GM19397 (cell line): ENCODE measurements at regions not wholly inside any gene's neighbourhood (a gene's known extent, or its start where the extent isn't known, plus 50 kb on each side); places are given as distances from the start of the nearest gene placed in this dataset.
A peak's percentile ranks its signal among the peaks of the same experiment; 100 is the strongest.
"Not testable (repeated sequence)": the region's sequence is repeated elsewhere in the genome, so short reads cannot be mapped to it uniquely, and the experiment has no call there.

ENCODE experiments used
- ATAC-seq: cut with Tn5 transposase; IDR thresholded peaks from one replicate; pipeline ENCODE4 v1.9.1; 2021; ENCODE audit warnings: mild to moderate bottlenecking, moderate library complexity; ENCODE audit not compliant: unreplicated experiment

GRCh38 chr2:47728551-47728950 is 54.4 kb upstream of the MSH6 start:
- ATAC-seq: no peak

DNA sequence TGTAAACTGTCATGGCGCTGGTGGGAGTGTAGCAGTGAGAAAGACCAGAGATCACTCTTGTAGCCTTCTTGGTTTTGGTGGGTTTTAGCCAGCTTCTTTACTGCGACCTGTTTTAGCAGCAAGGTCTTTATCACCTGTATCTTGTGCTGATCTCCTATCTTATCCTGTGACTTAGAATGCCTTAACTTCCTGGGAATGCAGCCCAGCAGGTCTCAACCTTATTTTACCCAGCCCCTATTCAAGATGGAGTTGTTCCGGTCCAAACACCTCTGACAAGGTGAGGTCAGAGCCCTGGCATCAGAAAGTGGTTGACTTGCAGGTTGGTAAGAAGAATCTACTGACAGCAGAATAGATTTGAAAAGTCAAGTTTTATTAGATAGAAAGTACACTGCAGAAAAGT is 55.0 kb upstream of the MSH6 start:
- ATAC-seq: no peak

DNA sequence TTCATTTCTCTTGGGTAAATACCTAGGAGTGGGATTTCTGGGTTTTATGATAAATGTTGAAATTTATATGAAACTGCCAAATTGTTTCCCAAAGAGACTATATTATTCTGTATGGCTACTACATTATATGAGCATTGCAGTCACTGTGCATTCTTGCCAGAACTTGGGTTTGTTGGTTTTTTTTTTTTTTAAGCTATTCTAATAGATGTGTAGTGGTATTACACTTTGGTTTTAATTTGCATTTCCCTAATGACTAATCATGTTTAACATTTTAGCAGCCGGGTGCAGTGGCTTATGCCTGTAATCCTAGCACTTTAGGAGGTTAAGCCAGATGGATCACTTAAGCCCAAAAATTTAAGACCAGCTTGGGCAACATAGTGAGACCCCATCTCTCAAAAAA is 56.0 kb upstream of the MSH6 start:
- ATAC-seq: not testable (repeated sequence)

GRCh38 chr2:47725808-47726207 is 57.1 kb upstream of the MSH6 start:
- ATAC-seq: no peak

GRCh38 chr2:47724221-47724981 is 58.5 kb upstream of the MSH6 start:
- peak; percentile 89 for ATAC-seq

DNA sequence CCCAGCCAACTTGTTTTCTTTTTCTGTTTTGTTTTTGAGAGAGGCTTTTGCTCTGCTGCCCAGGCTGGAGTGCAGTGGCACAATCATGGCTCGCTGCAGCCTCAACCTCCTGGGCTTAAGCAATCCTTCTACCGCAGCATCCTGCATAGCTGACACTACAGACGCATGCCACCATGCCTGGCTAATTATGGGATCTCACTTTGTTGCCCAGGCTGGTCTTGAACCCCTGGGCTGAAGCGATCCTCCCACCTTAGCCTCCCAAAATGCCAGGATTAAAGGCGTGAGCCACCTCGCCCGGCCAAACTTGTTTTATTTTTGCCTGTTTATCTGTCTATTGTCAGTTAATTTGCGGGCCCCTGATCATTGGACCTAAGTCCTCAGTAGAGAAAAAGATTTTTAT is 61.6 kb upstream of the MSH6 start:
- ATAC-seq: no peak

DNA sequence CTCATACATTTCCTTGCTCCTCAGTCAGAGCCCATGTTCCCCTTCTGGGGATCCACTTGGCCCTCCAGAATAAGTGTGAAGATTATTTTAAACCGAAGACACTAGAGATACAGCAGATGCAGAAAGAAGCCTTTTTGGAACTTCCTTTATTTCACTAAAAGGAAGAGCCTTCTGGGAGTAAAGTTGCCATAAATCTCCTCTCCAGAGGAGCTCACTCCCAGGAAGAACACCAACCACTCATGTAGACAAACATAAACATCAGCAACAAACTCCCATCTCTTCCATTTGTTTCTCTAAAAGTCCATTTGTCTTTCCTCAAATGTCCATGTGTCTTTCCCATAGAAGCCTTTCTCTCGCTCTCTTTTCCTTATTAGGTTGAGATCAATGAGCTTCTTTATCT is 62.4 kb upstream of the MSH6 start:
- ATAC-seq: no peak

DNA sequence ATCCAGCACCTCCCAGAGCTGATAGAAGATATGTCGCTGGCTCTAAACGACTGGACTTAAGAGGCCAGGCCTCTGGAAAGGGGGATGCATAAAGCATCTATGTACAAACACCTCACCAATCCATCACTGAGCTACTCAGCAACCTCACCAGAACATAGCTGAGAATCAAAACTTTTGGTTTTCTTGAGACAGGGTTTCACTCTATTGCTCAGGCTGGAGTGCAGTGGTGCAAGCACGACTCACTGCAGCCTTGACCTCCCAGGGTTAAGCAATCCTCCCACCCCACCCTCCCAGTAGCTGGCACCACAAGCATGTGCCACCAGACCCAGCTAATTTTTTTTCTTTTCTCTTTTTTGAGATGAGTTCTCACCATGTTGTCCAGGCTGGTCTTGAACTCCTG is 62.9 kb upstream of the MSH6 start:
- no peak for ATAC-seq

DNA sequence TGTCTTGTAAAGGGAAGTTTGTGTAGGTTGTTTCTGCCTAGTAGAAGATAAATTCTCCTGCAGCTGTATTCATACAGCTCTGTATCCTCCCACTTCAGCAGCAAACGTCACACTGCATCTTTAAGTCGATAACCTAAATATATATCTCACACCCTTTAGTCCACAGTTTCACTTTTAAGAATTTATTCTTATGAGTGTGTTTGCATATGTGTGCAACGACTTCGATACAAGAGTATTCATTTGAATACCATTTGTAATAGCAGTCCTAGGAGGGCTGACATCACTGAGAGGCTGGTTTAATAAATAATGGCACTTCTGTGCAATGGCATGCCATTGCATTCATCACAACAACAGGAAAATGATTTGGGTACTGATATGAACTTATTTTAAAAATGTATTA is 63.8 kb upstream of the MSH6 start:
- ATAC-seq: peak; percentile 66

GRCh38 chr2:47716307-47716706 is 66.6 kb upstream of the MSH6 start:
- ATAC-seq: not testable (repeated sequence)

GRCh38 chr2:47715552-47715951 is 67.4 kb upstream of the MSH6 start:
- no peak for ATAC-seq

DNA sequence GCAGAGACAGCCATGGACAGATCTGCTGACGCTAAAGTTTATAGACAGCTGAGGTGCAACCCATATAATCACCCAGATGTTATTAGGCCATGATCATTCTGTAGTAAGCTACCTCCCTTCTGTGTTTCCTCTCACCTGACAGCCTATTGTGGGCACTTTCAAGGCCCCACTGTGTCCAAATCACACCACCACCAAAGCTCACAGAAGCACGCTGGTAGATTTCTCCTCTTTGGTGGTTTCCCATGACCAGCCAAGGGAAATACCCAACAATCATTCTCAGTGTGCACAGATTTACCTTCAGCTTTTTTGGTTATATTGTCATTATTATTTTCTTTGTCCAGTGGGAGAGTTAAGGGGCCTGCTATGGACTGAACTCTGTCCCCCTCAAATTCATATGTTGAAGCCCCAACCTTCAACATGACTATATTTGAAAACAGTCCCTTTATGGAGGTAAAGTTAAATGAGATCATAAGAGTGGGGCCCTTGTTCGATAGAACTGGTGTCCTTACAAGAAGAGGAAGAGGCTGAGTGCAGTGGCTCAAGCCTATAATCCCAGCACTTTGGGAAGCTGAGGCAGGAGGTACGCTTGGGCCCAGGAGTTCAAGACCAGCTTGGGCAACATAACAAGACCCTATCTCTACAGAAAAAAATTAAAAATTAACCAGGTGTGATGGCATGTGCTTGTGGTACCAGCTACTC is 74.0 kb upstream of the MSH6 start:
- ATAC-seq: peak; percentile 77

DNA sequence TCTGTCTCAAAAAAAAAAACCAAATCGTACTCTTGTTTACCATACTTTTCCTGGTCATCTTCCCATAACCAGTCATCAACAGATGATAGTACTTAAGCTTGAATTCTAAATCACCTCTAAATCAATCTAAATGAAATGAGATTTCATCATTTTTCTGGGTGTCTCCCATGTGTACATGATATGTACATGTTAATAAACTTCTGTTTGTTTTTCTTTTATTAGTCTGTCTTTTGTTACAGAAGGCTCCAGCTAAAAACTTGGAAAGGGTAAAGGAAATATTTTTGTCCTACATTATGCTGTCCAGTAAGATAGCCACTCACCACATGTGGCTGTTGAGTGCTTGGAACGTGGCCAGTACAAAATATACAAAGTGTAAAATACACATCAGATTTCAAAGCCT is 78.7 kb upstream of the MSH6 start:
- no peak for ATAC-seq

GRCh38 chr2:47699533-47700215 is 83.3 kb upstream of the MSH6 start:
- ATAC-seq: no peak

GRCh38 chr2:47698436-47698972 is 84.4 kb upstream of the MSH6 start:
- not testable (repeated sequence) for ATAC-seq

DNA sequence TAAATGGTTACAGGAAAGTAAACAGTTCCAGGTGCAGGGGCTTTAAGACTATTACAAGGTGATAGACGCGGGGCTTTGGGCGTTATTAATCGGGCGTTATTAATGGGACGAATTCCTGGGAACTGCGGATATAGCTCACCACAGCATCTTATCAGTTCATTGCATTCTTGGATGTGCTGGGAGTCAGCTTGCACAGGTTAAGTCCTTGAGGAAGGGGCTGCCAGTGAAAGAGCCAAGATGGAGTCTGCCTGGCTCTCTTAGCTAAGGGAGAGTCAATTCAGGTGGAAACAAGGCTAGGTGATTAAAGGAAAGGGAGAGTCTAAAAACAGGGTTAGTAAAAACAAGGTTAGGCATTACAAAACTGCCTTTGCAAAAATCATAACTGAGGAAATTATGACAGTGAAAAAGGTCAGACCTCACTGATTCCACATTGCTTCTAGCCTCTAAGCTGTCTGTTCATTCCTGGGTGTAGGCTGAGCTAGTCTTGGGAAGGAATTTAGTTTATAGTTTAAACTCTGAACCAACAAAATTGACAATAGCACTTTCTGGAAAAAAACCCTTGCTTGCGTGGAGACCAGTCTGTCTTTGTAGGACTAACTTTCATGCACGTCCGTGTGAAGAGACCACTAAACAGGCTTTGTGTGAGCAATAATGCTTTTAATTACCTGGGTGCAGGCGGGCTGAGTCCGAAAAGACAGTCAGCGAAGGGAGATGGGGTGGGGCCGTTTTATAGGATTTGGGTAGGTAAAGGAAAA is 85.1 kb upstream of the MSH6 start:
- not testable (repeated sequence) for ATAC-seq

DNA sequence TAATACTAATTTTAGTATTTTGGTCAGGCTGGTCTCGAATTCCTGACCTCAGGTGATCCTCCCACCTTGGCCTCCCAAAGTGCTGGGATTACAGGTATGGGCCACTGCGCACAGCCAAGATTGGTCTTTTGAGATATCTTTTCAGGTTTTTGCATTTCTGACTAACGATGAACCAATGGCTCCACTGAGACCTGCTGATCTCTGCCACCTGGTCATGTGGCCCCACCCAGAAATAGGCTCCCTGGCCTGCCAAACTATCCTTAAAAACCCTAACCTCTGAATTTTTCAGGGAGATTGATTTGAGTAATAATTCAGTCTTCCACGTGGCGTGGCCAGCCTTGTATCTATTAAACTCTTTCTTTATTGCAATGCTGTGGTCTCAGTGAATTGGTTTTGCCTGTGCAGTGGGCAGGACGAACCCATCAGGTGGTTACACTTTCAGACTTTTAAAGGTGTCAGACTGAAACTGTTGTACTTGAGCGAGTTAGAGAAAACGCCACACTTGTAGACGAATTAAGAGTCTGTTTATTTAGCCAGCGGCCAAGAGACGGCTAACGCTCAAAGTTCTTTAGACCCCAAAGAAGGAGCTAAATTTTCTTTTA is 85.8 kb upstream of the MSH6 start:
- peak; percentile 84 for ATAC-seq

DNA sequence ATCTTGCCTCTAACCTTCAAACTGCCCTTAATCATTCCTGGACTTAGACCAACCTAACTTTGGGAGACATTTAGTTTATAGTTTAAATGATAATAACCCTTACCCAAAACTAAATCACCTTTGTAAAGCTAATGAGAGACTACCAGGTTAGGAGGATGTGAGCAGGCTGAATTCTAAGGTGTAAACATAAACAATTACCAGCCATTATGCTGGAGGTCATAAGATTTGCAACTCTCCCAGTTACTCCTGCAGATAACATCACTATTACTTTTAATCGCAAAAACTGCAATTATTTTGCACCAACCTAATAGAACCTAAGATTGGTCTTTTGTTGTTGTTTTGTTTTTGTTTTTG is 86.5 kb upstream of the MSH6 start:
- no peak for ATAC-seq

DNA sequence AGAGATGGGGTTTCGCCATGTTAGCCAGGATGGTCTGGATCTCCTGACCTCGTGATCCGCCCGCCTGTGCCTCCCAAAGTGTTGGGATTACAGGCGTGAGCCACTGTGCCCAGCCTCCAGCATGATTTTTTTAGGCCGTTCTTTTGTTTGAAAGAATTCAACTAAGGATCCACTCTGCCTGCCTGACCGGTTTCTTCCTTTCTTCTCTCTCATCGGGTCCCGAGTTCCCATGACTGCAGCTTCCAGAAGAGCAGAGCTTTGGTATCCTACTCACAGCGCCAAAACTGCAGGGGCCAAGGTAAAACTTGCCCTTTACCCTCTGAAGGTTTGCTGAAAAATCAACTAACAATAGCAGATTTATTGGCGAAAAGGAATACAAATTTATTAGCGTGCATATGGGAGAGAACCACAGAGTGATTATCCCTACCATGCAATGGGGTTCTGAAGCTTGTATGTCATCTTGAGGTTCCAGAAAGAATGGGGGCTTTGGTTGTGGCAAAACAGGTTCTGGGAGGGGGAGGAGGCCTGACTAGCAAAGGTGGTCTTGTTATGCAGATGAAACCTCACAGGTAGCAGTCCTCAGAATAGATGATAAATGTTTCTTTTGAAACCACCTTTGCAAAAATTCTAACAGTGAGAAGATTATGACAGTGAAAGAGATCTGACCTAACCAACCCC is 87.0 kb upstream of the MSH6 start:
- no peak for ATAC-seq

GRCh38 chr2:47694451-47694850 is 88.5 kb upstream of the MSH6 start:
- ATAC-seq: not testable (repeated sequence)
